Activated CD4-positive, alpha-beta memory T cell treated with anti-CD3 and anti-CD28 coated beads, Interleukin-2, amount 10 ng/mL, durations not matched to agents 7 days and 5 days (primary cell): ENCODE measurements at regions not wholly inside any gene's neighbourhood (a gene's known extent, or its start where the extent isn't known, plus 50 kb on each side); places are given as distances from the start of the nearest gene placed in this dataset.

Experiments
- CTCF ChIA-PET: fragments of 350-600 bp; sonication (Branson Sonifier 250); formaldehyde crosslinking; loops from one replicate; lab custom pipeline; 2021; ENCODE audit warnings: antibody characterized with exemption, inconsistent platforms; lab: Charles Lee
- POLR2A ChIA-PET: fragments of 350-600 bp; sonication (Branson Sonifier 250); formaldehyde crosslinking; loops from one replicate; lab custom pipeline; 2021; ENCODE audit warnings: antibody characterized with exemption; lab: Charles Lee
- DNase-seq: peaks from one replicate; pipeline ENCODE4 v3.0.0-alpha.2; 2020
- H3K27ac Mint-ChIP-seq: one replicate; pipeline ENCODE4 v1.8.0; 2021; ENCODE audit warnings: mild to moderate bottlenecking, mixed read lengths
- H3K27me3 Mint-ChIP-seq: one replicate; pipeline ENCODE4 v1.8.0; 2021; ENCODE audit warnings: mixed read lengths
- H3K36me3 Mint-ChIP-seq: one replicate; pipeline ENCODE4 v1.8.0; 2021; ENCODE audit warnings: low read depth, mixed read lengths
- H3K4me1 Mint-ChIP-seq: one replicate; pipeline ENCODE4 v1.8.0; 2021; ENCODE audit warnings: mixed read lengths
- H3K4me3 Mint-ChIP-seq: one replicate; pipeline ENCODE4 v1.8.0; 2021; ENCODE audit warnings: mild to moderate bottlenecking, mixed read lengths
- H3K9me3 Mint-ChIP-seq: one replicate; pipeline ENCODE4 v1.8.0; 2021; ENCODE audit warnings: mixed read lengths

- no peak overlapping the region for H3K27ac Mint-ChIP-seq
- H3K36me3 Mint-ChIP-seq: no peaks in the 10 kb centered on the region
- H3K4me3 Mint-ChIP-seq: no peak overlapping the region
- POLR2A ChIA-PET: no interaction called here
- H3K9me3 Mint-ChIP-seq: peaks cover 5% of the 10 kb centered on the region
- CTCF ChIA-PET: no interaction called here
- H3K4me1 Mint-ChIP-seq: no peaks in the 10 kb centered on the region
- H3K27me3 Mint-ChIP-seq: no peaks in the 10 kb centered on the region
- DNase-seq: no peak
Observed at GRCh38 chr15:46121441-46121840, 486.6 kb downstream of the SQOR start.

DNA sequence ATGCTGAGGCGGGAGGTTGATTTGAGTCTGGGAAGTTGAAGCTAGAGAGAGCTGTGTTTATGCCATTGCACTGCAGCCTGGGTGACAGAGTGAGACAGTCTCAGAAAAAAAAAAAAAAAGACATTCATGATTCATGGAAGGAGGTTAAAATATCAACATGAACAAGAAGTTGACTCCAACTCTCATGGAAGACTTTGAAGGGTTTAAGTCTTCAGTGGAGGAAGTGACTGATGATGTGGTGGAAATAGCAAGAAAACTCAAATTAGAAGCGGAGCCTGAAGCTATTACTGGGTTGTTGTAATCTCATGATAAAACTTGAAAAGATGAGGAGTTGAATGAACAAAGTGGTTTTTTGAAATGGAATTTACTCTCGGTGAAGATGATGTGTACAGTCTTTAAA lies 491.8 kb downstream of the SQOR start:
- Mint-ChIP-seq H3K27me3 (no peaks in the 10 kb centered on the region), H3K4me3 (no peak overlapping the region), H3K4me1 (no peaks in the 10 kb centered on the region), H3K36me3 (no peaks in the 10 kb centered on the region), H3K9me3 (peaks cover 9% of the 10 kb centered on the region), H3K27ac (no peak overlapping the region)
- ChIA-PET CTCF (no interaction called here), POLR2A (no interaction called here)
- no peak for DNase-seq

GRCh38 chr15:46127361-46127874 lies 492.6 kb downstream of the SQOR start:
- ChIA-PET CTCF (no interaction called here), POLR2A (no interaction called here)
- H3K36me3 Mint-ChIP-seq: no peaks in the 10 kb centered on the region
- DNase-seq: no peak
- no peak overlapping the region for H3K27ac Mint-ChIP-seq
- no peak overlapping the region for H3K4me3 Mint-ChIP-seq
- H3K9me3 Mint-ChIP-seq: peaks cover 15% of the 10 kb centered on the region
- H3K4me1 Mint-ChIP-seq: no peaks in the 10 kb centered on the region
- no peaks in the 10 kb centered on the region for H3K27me3 Mint-ChIP-seq

GRCh38 chr15:46129145-46129544 lies 494.3 kb downstream of the SQOR start:
- Mint-ChIP-seq H3K27ac (no peak overlapping the region), H3K4me3 (no peak overlapping the region), H3K4me1 (no peaks in the 10 kb centered on the region), H3K36me3 (no peaks in the 10 kb centered on the region), H3K27me3 (no peaks in the 10 kb centered on the region), H3K9me3 (peaks cover 14% of the 10 kb centered on the region)
- POLR2A ChIA-PET: no interaction called here
- CTCF ChIA-PET: no interaction called here
- no peak for DNase-seq

DNA sequence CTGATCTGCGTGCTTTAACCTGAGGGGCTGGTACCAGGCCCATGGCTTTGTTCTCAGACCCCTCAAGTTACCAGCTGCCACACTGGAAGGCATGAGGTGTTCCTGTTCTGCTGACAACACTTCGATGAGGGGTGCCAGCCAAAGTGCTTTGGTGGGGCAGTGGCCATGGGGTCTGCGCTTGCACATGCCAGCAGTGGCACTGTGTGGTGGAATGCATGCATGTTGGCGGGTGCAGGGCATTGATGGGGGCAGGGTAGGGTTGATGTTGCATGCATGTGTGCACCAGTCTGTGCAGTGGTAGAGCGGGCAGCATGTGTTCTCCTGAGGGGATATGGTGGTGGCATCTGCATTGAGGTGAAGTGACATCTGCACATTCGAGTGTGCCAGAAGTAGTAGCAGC lies 497.0 kb downstream of the SQOR start:
- DNase-seq: no peak
- Mint-ChIP-seq H3K27ac (no peak overlapping the region), H3K4me1 (no peaks in the 10 kb centered on the region), H3K4me3 (no peak overlapping the region), H3K9me3 (peaks cover 16% of the 10 kb centered on the region), H3K27me3 (no peaks in the 10 kb centered on the region), H3K36me3 (no peaks in the 10 kb centered on the region)
- ChIA-PET POLR2A (no interaction called here), CTCF (no interaction called here)

DNA sequence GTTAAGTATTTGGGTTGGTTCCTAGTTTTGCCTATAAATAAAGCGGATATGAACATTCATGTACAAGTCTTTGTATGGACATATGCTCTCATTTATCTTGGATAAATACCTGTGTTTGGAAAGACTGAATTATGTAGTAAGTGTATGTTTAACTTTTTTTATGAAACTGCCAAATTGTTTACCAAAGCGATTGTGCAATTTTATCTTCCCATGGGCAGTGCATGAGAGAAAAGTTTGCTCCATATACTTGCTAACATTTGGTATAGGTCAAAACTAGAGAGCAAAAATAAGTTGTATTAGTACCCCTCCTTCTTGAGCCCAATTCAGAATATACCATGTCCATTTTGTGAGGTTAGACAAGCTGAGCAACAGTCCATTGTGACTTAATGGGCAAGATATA lies 502.6 kb downstream of the SQOR start:
- Mint-ChIP-seq H3K27me3 (no peaks in the 10 kb centered on the region), H3K4me3 (no peak overlapping the region), H3K9me3 (peaks cover 4% of the 10 kb centered on the region), H3K27ac (no peak overlapping the region), H3K36me3 (no peaks in the 10 kb centered on the region), H3K4me1 (no peaks in the 10 kb centered on the region)
- no peak for DNase-seq
- POLR2A ChIA-PET: no interaction called here
- CTCF ChIA-PET: no interaction called here

DNA sequence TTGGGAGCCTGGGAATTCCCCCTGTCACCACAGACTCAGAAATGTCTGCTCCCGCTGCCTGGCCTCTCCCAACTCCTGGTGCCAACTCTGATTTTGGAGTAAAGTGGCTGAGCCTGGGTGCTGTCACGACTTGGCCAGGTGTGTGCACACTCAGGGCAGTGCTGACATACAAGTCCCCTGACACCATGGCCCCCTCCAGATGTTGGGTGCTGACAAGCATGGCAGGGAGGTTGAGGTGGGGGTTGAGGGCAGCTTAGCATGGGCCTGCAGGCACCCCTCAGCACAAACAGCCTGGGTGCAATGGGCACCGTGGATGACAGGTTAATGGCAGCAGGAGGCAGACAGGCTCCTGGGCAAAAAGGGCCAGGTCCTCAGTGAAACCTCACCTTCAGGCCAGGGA lies 511.2 kb downstream of the SQOR start:
- Mint-ChIP-seq H3K27ac (no peak overlapping the region), H3K9me3 (peaks cover 8% of the 10 kb centered on the region), H3K27me3 (no peaks in the 10 kb centered on the region), H3K36me3 (no peaks in the 10 kb centered on the region), H3K4me1 (no peaks in the 10 kb centered on the region), H3K4me3 (no peak overlapping the region)
- no peak for DNase-seq
- CTCF ChIA-PET: no interaction called here
- POLR2A ChIA-PET: no interaction called here

DNA sequence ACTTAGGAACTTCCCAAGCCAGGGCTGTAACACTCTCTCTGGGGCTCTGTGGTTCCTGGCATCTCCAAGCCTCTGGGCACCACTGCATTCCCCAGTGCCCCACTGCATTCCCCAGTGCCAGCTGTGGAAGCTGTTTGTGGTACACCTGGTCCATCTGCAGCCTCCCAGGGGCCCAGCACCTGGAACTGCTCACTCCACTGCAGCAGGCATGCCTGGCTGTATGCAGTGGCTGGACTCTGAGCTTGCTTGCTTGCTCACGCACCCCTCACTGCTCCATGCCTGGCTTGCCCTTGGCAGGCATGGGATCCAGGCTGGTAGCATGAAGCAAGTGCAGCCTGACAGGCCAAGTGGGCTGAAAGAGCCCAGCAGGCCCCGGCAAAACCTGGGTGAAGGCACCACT lies 512.1 kb downstream of the SQOR start:
- CTCF ChIA-PET: no interaction called here
- no peaks in the 10 kb centered on the region for H3K27me3 Mint-ChIP-seq
- H3K9me3 Mint-ChIP-seq: peaks cover 8% of the 10 kb centered on the region
- H3K4me1 Mint-ChIP-seq: no peaks in the 10 kb centered on the region
- DNase-seq: no peak
- POLR2A ChIA-PET: no interaction called here
- no peaks in the 10 kb centered on the region for H3K36me3 Mint-ChIP-seq
- H3K27ac Mint-ChIP-seq: no peak overlapping the region
- no peak overlapping the region for H3K4me3 Mint-ChIP-seq

GRCh38 chr15:46151786-46152185 lies 517.0 kb downstream of the SQOR start:
- CTCF ChIA-PET: no interaction called here
- no peak for DNase-seq
- peaks cover 14% of the 10 kb centered on the region for H3K9me3 Mint-ChIP-seq
- H3K27ac Mint-ChIP-seq: no peak overlapping the region
- no peaks in the 10 kb centered on the region for H3K4me1 Mint-ChIP-seq
- H3K36me3 Mint-ChIP-seq: no peaks in the 10 kb centered on the region
- POLR2A ChIA-PET: no interaction called here
- H3K4me3 Mint-ChIP-seq: no peak overlapping the region
- no peaks in the 10 kb centered on the region for H3K27me3 Mint-ChIP-seq

DNA sequence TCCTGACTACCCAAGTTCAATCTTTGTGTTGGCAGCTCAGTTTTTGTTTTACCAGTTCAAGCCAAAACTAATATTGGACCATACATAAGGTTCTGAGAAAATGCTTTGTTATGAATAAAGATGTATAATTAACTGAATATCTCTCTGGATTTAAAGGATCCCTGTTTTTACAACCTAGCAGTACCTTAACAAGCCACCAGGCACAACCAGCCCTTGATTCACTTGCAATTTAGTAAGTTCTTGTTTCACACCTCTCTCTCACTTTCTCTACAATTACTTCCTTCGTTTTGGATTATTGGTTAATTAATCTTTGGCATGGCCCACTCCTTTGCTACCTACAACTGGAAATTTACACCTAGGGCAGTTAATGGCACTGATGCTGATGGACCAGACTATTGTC lies 531.9 kb downstream of the SQOR start:
- CTCF ChIA-PET: no interaction called here
- H3K27me3 Mint-ChIP-seq: no peaks in the 10 kb centered on the region
- H3K4me3 Mint-ChIP-seq: no peak overlapping the region
- H3K9me3 Mint-ChIP-seq: peaks cover 12% of the 10 kb centered on the region
- no peaks in the 10 kb centered on the region for H3K4me1 Mint-ChIP-seq
- POLR2A ChIA-PET: no interaction called here
- H3K36me3 Mint-ChIP-seq: no peaks in the 10 kb centered on the region
- H3K27ac Mint-ChIP-seq: no peak overlapping the region
- no peak for DNase-seq

DNA sequence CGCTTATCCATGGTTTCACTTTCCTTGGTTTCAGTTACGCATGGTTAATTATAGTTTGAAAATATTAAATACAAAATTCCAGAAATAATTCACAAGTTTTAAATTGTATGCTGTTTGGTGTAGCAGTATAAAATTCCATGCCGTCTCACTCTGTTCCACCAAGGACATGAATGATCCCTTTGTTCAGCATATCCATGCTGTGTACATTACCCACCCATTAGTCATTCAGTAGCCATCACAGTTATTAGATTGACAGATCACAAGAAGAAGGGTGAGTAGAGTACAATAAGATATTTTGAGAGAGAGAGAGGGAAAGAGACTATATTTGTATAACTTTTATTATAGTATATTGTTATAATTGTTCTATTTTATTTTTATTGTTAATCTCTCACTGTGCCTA lies 535.5 kb downstream of the SQOR start:
- Mint-ChIP-seq H3K4me3 (no peak overlapping the region), H3K36me3 (no peaks in the 10 kb centered on the region), H3K9me3 (peaks cover 12% of the 10 kb centered on the region), H3K4me1 (no peaks in the 10 kb centered on the region), H3K27me3 (no peaks in the 10 kb centered on the region), H3K27ac (no peak overlapping the region)
- CTCF ChIA-PET: no interaction called here
- no peak for DNase-seq
- POLR2A ChIA-PET: no interaction called here

DNA sequence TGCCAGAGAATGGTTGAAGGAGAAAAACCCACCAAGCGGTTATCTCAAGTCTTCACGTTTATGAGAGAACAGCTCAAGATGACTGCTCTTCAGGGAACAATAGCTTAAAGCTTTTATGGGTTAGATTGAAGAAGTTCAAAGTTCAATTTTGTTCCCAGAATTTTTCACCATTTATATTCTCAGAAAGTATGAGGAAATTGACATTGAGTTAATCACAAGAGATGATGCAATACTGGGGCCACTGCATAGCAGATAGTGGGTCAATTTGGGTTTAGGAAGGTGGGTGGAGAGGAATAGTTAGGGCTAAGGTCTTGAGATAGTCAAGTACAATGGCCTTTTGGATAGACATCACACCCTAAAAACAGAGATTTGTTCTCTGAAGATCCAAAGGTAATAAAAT lies 539.3 kb downstream of the SQOR start:
- Mint-ChIP-seq H3K9me3 (peaks cover 4% of the 10 kb centered on the region), H3K27me3 (no peaks in the 10 kb centered on the region), H3K36me3 (no peaks in the 10 kb centered on the region), H3K27ac (no peak overlapping the region), H3K4me3 (no peak overlapping the region), H3K4me1 (no peaks in the 10 kb centered on the region)
- ChIA-PET CTCF (no interaction called here), POLR2A (no interaction called here)
- no peak for DNase-seq

GRCh38 chr15:46177219-46177618 lies 542.4 kb downstream of the SQOR start:
- ChIA-PET CTCF (no interaction called here), POLR2A (no interaction called here)

GRCh38 chr15:46178138-46178537 lies 543.3 kb downstream of the SQOR start:
- H3K9me3 Mint-ChIP-seq: peaks cover 2% of the 10 kb centered on the region
- H3K4me1 Mint-ChIP-seq: no peaks in the 10 kb centered on the region
- no peaks in the 10 kb centered on the region for H3K27me3 Mint-ChIP-seq
- ChIA-PET POLR2A (no interaction called here), CTCF (no interaction called here)
- H3K36me3 Mint-ChIP-seq: no peaks in the 10 kb centered on the region
- H3K27ac Mint-ChIP-seq: no peak overlapping the region
- H3K4me3 Mint-ChIP-seq: no peak overlapping the region
- no peak for DNase-seq

More at GRCh38 chr15:46177219-46177618, 542.4 kb downstream of the SQOR start:
- Mint-ChIP-seq H3K27me3 (no peaks in the 10 kb centered on the region), H3K4me3 (no peak overlapping the region), H3K27ac (no peak overlapping the region), H3K36me3 (no peaks in the 10 kb centered on the region), H3K9me3 (peaks cover 2% of the 10 kb centered on the region), H3K4me1 (no peaks in the 10 kb centered on the region)
- no peak for DNase-seq
